HepG2 (cell line): ENCODE measurements at regions not wholly inside any gene's neighbourhood (a gene's known extent, or its start where the extent isn't known, plus 50 kb on each side); places are given as distances from the start of the nearest gene placed in this dataset.

Experiments
- ARHGAP35 ChIP-seq: sonication (generic); formaldehyde crosslinking; IDR thresholded peaks from 2 replicates; pipeline ENCODE4 v1.9.0; 2022; ENCODE audit warnings: mild to moderate bottlenecking, inconsistent platforms, moderate library complexity, missing genetic modification reagents, borderline replicate concordance
- EZH2 ChIP-seq: conservative IDR thresholded peaks from 2 replicates; pipeline ENCODE4 v1.6.1; 2012; ENCODE audit warnings: mild to moderate bottlenecking, low read depth, low read length, moderate library complexity
- IKZF1 ChIP-seq: fragments of 450-650 bp; IDR thresholded peaks from 2 replicates; pipeline ENCODE4 v1.7.1; 2016
- IRF1 ChIP-seq: sonication (generic); formaldehyde crosslinking; IDR thresholded peaks from 2 replicates; pipeline ENCODE4 v1.4.0; 2020; ENCODE audit warnings: low read depth, mild to moderate bottlenecking, missing genetic modification reagents
- KDM5A ChIP-seq: fragments of 200-600 bp; sonication (generic); IDR thresholded peaks from 2 replicates; pipeline ENCODE4 v1.7.0; 2018; ENCODE audit warnings: antibody characterized with exemption, mild to moderate bottlenecking, low read length, borderline replicate concordance
- MAX ChIP-seq: IDR thresholded peaks from 2 replicates; pipeline ENCODE4 v1.6.1; 2012; ENCODE audit warnings: inconsistent platforms
- SMC3 ChIP-seq: IDR thresholded peaks from 2 replicates; pipeline ENCODE4 v1.6.1; 2011; ENCODE audit warnings: low read length, improper control_type of control experiment
- SUZ12 ChIP-seq: fragments of 150-350 bp; IDR thresholded peaks from 2 replicates; pipeline ENCODE4 v1.6.1; 2014; ENCODE audit warnings: low read depth, low read length
- ZNF274 ChIP-seq: sonication (generic); formaldehyde crosslinking; IDR thresholded peaks from 2 replicates; pipeline ENCODE4 v1.5.1; 2020; ENCODE audit warnings: mild to moderate bottlenecking, missing genetic modification reagents
- ZNF460 ChIP-seq: sonication (generic); formaldehyde crosslinking; IDR thresholded peaks from 2 replicates; pipeline ENCODE4 v1.5.1; 2020; ENCODE audit warnings: missing genetic modification reagents, mild to moderate bottlenecking, borderline replicate concordance
- ZNF678 ChIP-seq: sonication (generic); formaldehyde crosslinking; IDR thresholded peaks from 2 replicates; pipeline ENCODE4 v1.4.0; 2020; ENCODE audit warnings: mild to moderate bottlenecking, missing genetic modification reagents
- ZNF710 ChIP-seq: sonication (generic); formaldehyde crosslinking; IDR thresholded peaks from 2 replicates; pipeline ENCODE4 v1.5.0; 2020; ENCODE audit warnings: mild to moderate bottlenecking, missing genetic modification reagents, borderline replicate concordance
- TF ChIP-seq, protein P1 (sequence below): sonication (generic); formaldehyde crosslinking; IDR thresholded peaks from 2 replicates; pipeline ENCODE4 v1.5.0; 2020; ENCODE audit warnings: mild to moderate bottlenecking, missing genetic modification reagents, moderate library complexity

DNA sequence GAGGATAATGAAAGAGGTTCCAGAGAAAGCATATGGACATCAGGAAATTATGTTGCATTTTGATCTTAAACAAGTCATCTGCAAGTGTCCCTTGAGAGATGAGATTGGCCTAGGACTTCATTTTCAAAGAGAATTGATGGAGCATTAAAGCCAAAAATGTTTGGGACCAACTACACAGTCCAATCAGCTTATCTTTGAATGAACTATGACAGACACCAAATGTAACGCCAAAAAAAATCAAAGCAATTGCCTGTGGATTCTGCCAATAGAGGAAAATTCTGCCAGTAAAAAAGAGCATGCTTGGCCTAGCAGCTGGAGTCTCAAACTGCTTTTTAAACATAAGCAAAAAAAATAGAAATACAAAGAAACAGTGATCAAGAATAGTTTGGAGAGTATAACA lies 594.5 kb upstream of the CHAC2 start:
- TF ChIP-seq MAX (no peak), SMC3 (no peak), KDM5A (no peak), ZNF678 (CRISPR knock-in tag) (no peak), IRF1 (no peak), ARHGAP35 (no peak), ZNF460 (no peak), IKZF1 (no peak), ZNF274 (no peak), ZNF710 (no peak), SUZ12 (no peak), EZH2 (no peak)
- TF ChIP-seq, protein P1, sequence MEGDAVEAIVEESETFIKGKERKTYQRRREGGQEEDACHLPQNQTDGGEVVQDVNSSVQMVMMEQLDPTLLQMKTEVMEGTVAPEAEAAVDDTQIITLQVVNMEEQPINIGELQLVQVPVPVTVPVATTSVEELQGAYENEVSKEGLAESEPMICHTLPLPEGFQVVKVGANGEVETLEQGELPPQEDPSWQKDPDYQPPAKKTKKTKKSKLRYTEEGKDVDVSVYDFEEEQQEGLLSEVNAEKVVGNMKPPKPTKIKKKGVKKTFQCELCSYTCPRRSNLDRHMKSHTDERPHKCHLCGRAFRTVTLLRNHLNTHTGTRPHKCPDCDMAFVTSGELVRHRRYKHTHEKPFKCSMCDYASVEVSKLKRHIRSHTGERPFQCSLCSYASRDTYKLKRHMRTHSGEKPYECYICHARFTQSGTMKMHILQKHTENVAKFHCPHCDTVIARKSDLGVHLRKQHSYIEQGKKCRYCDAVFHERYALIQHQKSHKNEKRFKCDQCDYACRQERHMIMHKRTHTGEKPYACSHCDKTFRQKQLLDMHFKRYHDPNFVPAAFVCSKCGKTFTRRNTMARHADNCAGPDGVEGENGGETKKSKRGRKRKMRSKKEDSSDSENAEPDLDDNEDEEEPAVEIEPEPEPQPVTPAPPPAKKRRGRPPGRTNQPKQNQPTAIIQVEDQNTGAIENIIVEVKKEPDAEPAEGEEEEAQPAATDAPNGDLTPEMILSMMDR (CRISPR knock-in tag) = no peak
